K562 (cell line): ENCODE measurements at regions not wholly inside any gene's neighbourhood (a gene's known extent, or its start where the extent isn't known, plus 50 kb on each side); places are given as distances from the start of the nearest gene placed in this dataset.
A peak's percentile ranks its signal among the peaks of the same experiment; 100 is the strongest.

Experiments
- CHD4 ChIP-seq: fragments of 200-600 bp; sonication (generic); IDR thresholded peaks from 3 replicates; pipeline ENCODE4 v1.6.1; 2012; ENCODE audit warnings: low read depth, mild to moderate bottlenecking, mixed read lengths, low read length, inconsistent platforms; ENCODE audit not compliant: insufficient read depth, insufficient replicate concordance, poor library complexity, severe bottlenecking
- CREM ChIP-seq: IDR thresholded peaks from 2 replicates; pipeline ENCODE4 v1.6.1; 2014; ENCODE audit warnings: antibody characterized with exemption, low read depth
- PYGO2 ChIP-seq: fragments of 450-650 bp; IDR thresholded peaks from 2 replicates; pipeline ENCODE4 v1.6.1; 2016; ENCODE audit warnings: mild to moderate bottlenecking, missing genetic modification characterization, moderate library complexity, missing compliant biosample characterization
- SMARCB1 ChIP-seq: IDR thresholded peaks from 2 replicates; pipeline ENCODE4 v1.6.1; 2011; ENCODE audit warnings: improper control_type of control experiment, low read depth; ENCODE audit not compliant: insufficient read length
- THRAP3 ChIP-seq: fragments of 450-650 bp; IDR thresholded peaks from 2 replicates; pipeline ENCODE4 v1.6.1; 2016; ENCODE audit warnings: mild to moderate bottlenecking, inconsistent platforms, borderline replicate concordance
- ZNF146 ChIP-seq: IDR thresholded peaks from one replicate; pipeline ENCODE4 v1.6.1; 2018; ENCODE audit warnings: missing compliant biosample characterization; ENCODE audit not compliant: unreplicated experiment
- ZNF224 ChIP-seq: sonication (generic); formaldehyde crosslinking; IDR thresholded peaks from 2 replicates; pipeline ENCODE4 v1.8.0; 2022; ENCODE audit warnings: mild to moderate bottlenecking, missing genetic modification reagents
- ZNF324 ChIP-seq: fragments of 250-450 bp; sonication (Bioruptor Pico); IDR thresholded peaks from 2 replicates; pipeline ENCODE4 v1.4.0; 2020; ENCODE audit warnings: mild to moderate bottlenecking
- ZNF436 ChIP-seq: fragments of 250-450, 450-650 bp; sonication (Bioruptor Pico); formaldehyde crosslinking; IDR thresholded peaks from 2 replicates; pipeline ENCODE4 v1.7.0; 2020; ENCODE audit warnings: mild to moderate bottlenecking
- TF ChIP-seq, protein P1 (sequence below): sonication (generic); formaldehyde crosslinking; IDR thresholded peaks from 2 replicates; pipeline ENCODE4 v1.8.0; 2022; ENCODE audit warnings: mild to moderate bottlenecking, missing genetic modification reagents, borderline replicate concordance
- TF ChIP-seq, protein P2 (sequence below): fragments of 450-650 bp; formaldehyde crosslinking; IDR thresholded peaks from 2 replicates; pipeline ENCODE4 v1.4.0; 2022; ENCODE audit warnings: mild to moderate bottlenecking, moderate library complexity
- TF ChIP-seq, protein P3 (sequence below), 2 experiments: fragments of 450-650 bp in 1 of 2; sonication (generic) in 1 of 2; formaldehyde crosslinking; conservative IDR thresholded peaks; 2 replicates each; pipeline versions ENCODE4 v1.4.0 to v1.8.1; 2020 to 2022; ENCODE audit warnings: mild to moderate bottlenecking in 1 of 2, missing genetic modification reagents in 1 of 2
- TF ChIP-seq, protein P4 (sequence below), 2 experiments: fragments of 250-450 bp in 1 of 2; fragments of 450-650 bp in 1 of 2; sonication (Bioruptor Pico) in 1 of 2; IDR thresholded peaks; 2 replicates each; pipeline versions ENCODE4 v1.6.1 to v1.8.0; 2016 to 2021; ENCODE audit warnings: mild to moderate bottlenecking in 2 of 2, moderate library complexity in 2 of 2, missing compliant biosample characterization in 1 of 2, missing genetic modification characterization in 1 of 2
- TF ChIP-seq, protein P5 (sequence below): fragments of 450-650 bp; IDR thresholded peaks from 2 replicates; pipeline ENCODE4 v1.6.1; 2017; ENCODE audit warnings: antibody characterized with exemption
- TF ChIP-seq, protein P6 (sequence below): sonication (generic); IDR thresholded peaks from 2 replicates; pipeline ENCODE4 v1.6.1; 2016
- TF ChIP-seq, protein P7 (sequence below): fragments of 450-650 bp; IDR thresholded peaks from 2 replicates; pipeline ENCODE4 v1.6.1; 2014; ENCODE audit warnings: low read depth, mild to moderate bottlenecking, moderate library complexity, borderline replicate concordance

DNA sequence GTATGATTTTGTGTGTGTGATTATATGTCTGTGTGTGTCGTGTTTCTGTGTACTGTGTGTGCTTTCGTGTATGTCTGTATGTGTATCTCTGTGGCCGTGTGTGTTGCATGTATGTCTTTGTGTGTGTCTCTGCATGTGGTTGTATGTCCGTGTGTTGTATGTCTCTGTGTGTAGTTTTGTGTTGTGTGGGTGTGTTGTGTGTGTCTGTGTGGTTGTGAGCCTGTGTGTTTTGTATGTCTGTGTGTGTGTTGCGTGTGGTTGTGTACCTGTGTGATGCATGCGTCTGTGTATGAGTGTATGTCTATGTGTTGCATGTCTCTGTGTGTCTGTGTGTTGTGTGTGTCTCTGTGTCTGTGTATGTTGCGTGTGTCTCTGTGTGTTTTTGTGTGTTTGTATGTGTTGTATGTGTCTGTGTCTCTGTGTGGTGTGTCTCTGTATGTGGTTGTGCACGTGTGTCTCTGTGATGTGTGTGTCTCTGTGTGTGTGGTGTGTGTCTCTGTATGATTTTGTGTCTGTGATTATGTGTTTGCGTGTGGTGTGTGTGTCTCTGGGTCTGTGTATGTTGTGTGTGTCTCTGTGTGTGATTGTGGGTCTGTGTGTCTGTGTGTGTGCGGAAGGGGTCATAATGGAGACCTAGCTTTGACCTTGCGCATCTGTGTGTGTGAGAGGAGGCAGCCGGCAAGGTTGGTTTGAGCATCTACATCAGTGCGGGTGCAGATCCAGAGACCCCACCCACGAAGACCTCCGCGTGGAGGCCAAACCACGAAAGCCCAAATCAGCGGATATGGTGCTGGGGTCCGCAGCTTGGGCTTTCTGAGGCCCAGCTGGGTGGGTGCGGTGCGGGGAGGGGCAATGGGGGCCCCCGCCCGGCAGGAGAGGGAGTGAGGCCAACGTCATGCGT, 212.6 kb upstream of the GSE1 start (continued):
- TF ChIP-seq, protein P1, sequence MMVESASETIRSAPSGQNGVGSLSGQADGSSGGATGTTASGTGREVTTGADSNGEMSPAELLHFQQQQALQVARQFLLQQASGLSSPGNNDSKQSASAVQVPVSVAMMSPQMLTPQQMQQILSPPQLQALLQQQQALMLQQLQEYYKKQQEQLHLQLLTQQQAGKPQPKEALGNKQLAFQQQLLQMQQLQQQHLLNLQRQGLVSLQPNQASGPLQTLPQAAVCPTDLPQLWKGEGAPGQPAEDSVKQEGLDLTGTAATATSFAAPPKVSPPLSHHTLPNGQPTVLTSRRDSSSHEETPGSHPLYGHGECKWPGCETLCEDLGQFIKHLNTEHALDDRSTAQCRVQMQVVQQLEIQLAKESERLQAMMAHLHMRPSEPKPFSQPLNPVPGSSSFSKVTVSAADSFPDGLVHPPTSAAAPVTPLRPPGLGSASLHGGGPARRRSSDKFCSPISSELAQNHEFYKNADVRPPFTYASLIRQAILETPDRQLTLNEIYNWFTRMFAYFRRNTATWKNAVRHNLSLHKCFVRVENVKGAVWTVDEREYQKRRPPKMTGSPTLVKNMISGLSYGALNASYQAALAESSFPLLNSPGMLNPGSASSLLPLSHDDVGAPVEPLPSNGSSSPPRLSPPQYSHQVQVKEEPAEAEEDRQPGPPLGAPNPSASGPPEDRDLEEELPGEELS = no peak
- TF ChIP-seq, protein P2, sequence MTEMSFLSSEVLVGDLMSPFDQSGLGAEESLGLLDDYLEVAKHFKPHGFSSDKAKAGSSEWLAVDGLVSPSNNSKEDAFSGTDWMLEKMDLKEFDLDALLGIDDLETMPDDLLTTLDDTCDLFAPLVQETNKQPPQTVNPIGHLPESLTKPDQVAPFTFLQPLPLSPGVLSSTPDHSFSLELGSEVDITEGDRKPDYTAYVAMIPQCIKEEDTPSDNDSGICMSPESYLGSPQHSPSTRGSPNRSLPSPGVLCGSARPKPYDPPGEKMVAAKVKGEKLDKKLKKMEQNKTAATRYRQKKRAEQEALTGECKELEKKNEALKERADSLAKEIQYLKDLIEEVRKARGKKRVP (CRISPR knock-in tag) = no peak
- TF ChIP-seq CHD4 = peak; percentile 87
- TF ChIP-seq ZNF324 (CRISPR knock-in tag) = peak; percentile 96
- TF ChIP-seq, protein P3, sequence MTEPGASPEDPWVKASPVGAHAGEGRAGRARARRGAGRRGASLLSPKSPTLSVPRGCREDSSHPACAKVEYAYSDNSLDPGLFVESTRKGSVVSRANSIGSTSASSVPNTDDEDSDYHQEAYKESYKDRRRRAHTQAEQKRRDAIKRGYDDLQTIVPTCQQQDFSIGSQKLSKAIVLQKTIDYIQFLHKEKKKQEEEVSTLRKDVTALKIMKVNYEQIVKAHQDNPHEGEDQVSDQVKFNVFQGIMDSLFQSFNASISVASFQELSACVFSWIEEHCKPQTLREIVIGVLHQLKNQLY (CRISPR knock-in tag; conservative IDR thresholded peaks at IDR 0.05) = no peak
- TF ChIP-seq PYGO2 = no peak
- TF ChIP-seq THRAP3 = peak; percentile 85; the same call in 1 of the 2 replicates
- TF ChIP-seq ZNF224 (CRISPR knock-in tag) = no peak
- TF ChIP-seq, protein P4, sequence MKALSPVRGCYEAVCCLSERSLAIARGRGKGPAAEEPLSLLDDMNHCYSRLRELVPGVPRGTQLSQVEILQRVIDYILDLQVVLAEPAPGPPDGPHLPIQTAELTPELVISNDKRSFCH (CRISPR knock-in tag; IDR thresholded peaks at IDR 0.05) = no peak
- TF ChIP-seq, protein P4 (tag; IDR thresholded peaks at IDR 0.05) = no peak
- TF ChIP-seq SMARCB1 = no peak
- TF ChIP-seq, protein P5, sequence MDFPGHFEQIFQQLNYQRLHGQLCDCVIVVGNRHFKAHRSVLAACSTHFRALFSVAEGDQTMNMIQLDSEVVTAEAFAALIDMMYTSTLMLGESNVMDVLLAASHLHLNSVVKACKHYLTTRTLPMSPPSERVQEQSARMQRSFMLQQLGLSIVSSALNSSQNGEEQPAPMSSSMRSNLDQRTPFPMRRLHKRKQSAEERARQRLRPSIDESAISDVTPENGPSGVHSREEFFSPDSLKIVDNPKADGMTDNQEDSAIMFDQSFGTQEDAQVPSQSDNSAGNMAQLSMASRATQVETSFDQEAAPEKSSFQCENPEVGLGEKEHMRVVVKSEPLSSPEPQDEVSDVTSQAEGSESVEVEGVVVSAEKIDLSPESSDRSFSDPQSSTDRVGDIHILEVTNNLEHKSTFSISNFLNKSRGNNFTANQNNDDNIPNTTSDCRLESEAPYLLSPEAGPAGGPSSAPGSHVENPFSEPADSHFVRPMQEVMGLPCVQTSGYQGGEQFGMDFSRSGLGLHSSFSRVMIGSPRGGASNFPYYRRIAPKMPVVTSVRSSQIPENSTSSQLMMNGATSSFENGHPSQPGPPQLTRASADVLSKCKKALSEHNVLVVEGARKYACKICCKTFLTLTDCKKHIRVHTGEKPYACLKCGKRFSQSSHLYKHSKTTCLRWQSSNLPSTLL = 0 out of 2 replicates have a peak, but pooled peaks have one; percentile 31
- TF ChIP-seq, protein P6, sequence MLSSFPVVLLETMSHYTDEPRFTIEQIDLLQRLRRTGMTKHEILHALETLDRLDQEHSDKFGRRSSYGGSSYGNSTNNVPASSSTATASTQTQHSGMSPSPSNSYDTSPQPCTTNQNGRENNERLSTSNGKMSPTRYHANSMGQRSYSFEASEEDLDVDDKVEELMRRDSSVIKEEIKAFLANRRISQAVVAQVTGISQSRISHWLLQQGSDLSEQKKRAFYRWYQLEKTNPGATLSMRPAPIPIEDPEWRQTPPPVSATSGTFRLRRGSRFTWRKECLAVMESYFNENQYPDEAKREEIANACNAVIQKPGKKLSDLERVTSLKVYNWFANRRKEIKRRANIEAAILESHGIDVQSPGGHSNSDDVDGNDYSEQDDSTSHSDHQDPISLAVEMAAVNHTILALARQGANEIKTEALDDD = no peak
- TF ChIP-seq, protein P7, sequence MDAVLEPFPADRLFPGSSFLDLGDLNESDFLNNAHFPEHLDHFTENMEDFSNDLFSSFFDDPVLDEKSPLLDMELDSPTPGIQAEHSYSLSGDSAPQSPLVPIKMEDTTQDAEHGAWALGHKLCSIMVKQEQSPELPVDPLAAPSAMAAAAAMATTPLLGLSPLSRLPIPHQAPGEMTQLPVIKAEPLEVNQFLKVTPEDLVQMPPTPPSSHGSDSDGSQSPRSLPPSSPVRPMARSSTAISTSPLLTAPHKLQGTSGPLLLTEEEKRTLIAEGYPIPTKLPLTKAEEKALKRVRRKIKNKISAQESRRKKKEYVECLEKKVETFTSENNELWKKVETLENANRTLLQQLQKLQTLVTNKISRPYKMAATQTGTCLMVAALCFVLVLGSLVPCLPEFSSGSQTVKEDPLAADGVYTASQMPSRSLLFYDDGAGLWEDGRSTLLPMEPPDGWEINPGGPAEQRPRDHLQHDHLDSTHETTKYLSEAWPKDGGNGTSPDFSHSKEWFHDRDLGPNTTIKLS = no peak
- TF ChIP-seq CREM = no peak
- no peak for TF ChIP-seq ZNF146
- TF ChIP-seq ZNF436 (CRISPR knock-in tag) = no peak
